ENCODE measurements at regions not wholly inside any gene's neighbourhood (a gene's known extent, or its start where the extent isn't known, plus 50 kb on each side); places are given as distances from the start of the nearest gene placed in this dataset.

GRCh38 chr10:128823201-128823600 is 643.8 kb upstream of the MGMT start:
- no peaks in the 10 kb centered on the region for H3K4me1 Mint-ChIP-seq
- H3K4me3 Mint-ChIP-seq, result no peak overlapping the region
- ChIA-PET CTCF (no interaction called here), POLR2A (no interaction called here)
- H3K36me3 Mint-ChIP-seq (ENCODE audit: low read depth), result no peaks in the 10 kb centered on the region
- DNase-seq, result no peak
- H3K9me3 Mint-ChIP-seq, result no peaks in the 10 kb centered on the region
- H3K27ac Mint-ChIP-seq, result no peak overlapping the region
- no peaks in the 10 kb centered on the region for H3K27me3 Mint-ChIP-seq

DNA sequence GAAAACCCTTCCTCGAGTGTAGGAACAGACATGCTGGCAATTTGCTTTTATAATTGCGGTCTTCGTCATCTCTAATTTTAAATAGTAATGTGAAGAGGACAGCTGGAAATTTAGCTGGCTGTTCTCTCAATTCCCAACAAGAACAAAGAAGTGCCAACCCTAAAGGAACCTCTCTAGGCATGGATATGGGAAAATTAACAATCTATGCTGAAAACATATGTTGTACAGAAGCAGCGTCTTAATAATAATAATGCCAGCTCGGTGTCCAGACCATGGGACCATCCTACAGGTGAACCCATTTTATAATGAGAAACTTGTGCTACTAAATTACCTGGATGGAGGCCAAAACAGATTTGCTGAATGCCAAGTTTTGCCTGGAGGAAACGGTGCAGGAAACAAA is 641.4 kb upstream of the MGMT start:
- ChIA-PET CTCF (no interaction called here), POLR2A (no interaction called here)
- Mint-ChIP-seq H3K9me3 (no peaks in the 10 kb centered on the region), H3K4me3 (no peak overlapping the region), H3K36me3 (ENCODE audit: low read depth) (no peaks in the 10 kb centered on the region), H3K27ac (no peak overlapping the region), H3K27me3 (no peaks in the 10 kb centered on the region), H3K4me1 (no peaks in the 10 kb centered on the region)
- no peak for DNase-seq

DNA sequence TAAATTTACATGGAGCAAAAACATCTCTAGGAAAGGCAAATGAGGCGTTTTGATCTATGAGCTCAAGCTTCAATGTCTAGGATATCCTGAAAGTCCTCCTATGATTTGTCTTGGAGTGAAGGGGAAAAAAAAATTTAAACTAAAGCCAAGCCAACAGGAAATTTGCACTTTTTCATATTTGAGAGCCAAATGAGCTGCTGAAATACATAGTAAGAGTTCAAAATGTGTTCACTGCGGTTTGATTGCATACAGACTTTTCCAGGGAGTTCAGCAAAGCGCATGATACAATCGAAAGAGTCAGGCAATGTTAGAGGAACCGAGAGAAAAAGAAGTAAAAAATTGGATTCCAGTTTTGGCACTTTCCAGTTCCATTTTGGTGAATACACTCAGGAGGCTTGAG is 633.4 kb upstream of the MGMT start:
- CTCF ChIA-PET, result no interaction called here
- Mint-ChIP-seq H3K9me3 (no peaks in the 10 kb centered on the region), H3K4me3 (no peak overlapping the region), H3K27ac (no peak overlapping the region), H3K27me3 (no peaks in the 10 kb centered on the region), H3K4me1 (no peaks in the 10 kb centered on the region), H3K36me3 (ENCODE audit: low read depth) (no peaks in the 10 kb centered on the region)
- POLR2A ChIA-PET, result no interaction called here
- DNase-seq, result no peak

- DNase-seq, result no peak
- Mint-ChIP-seq H3K36me3 (ENCODE audit: low read depth) (no peaks in the 10 kb centered on the region), H3K4me1 (no peaks in the 10 kb centered on the region), H3K9me3 (no peaks in the 10 kb centered on the region), H3K27me3 (no peaks in the 10 kb centered on the region), H3K27ac (no peak overlapping the region), H3K4me3 (no peak overlapping the region)
- ChIA-PET CTCF (no interaction called here), POLR2A (no interaction called here)
Measured at GRCh38 chr10:128835361-128835760, 631.7 kb upstream of the MGMT start.

- no peaks in the 10 kb centered on the region for H3K36me3 Mint-ChIP-seq (ENCODE audit: low read depth)
- CTCF ChIA-PET, result no interaction called here
- H3K27me3 Mint-ChIP-seq, result peaks cover 2% of the 10 kb centered on the region
- H3K4me3 Mint-ChIP-seq, result no peak overlapping the region
- H3K27ac Mint-ChIP-seq, result no peak overlapping the region
- POLR2A ChIA-PET, result no interaction called here
- no peaks in the 10 kb centered on the region for H3K9me3 Mint-ChIP-seq
- DNase-seq, result no peak
- no peaks in the 10 kb centered on the region for H3K4me1 Mint-ChIP-seq
Measured at GRCh38 chr10:128837478-128837877, 629.6 kb upstream of the MGMT start.

- H3K27ac Mint-ChIP-seq, result no peak overlapping the region
- no peaks in the 10 kb centered on the region for H3K36me3 Mint-ChIP-seq (ENCODE audit: low read depth)
- H3K9me3 Mint-ChIP-seq, result no peaks in the 10 kb centered on the region
- H3K4me1 Mint-ChIP-seq, result no peaks in the 10 kb centered on the region
- H3K27me3 Mint-ChIP-seq, result peaks cover 2% of the 10 kb centered on the region
- no peak overlapping the region for H3K4me3 Mint-ChIP-seq
- DNase-seq, result no peak
- POLR2A ChIA-PET, result no interaction called here
- CTCF ChIA-PET, result no interaction called here
Measured at GRCh38 chr10:128839134-128839533, 627.9 kb upstream of the MGMT start.

DNA sequence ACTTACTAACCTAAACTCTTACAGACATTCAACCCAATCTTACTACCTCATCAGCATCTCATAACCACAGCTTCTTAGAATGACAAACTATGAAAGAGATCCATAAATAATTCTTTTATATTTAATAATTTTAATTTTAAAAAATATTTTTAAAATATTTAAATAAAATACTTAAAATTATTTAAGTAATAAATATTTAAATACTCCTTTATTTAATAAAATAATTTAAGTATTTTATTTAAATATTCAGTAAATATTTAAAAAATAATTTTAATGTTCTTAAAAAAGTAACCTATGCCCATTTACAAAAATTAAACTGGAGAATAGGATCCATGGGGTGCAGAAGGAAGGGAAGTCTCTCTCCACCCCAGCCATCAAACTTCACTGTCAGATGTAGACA is 627.3 kb upstream of the MGMT start:
- no peak for DNase-seq
- POLR2A ChIA-PET, result no interaction called here
- CTCF ChIA-PET, result no interaction called here
- Mint-ChIP-seq H3K36me3 (ENCODE audit: low read depth) (no peaks in the 10 kb centered on the region), H3K4me3 (no peak overlapping the region), H3K27ac (no peak overlapping the region), H3K27me3 (peaks cover 2% of the 10 kb centered on the region), H3K9me3 (no peaks in the 10 kb centered on the region), H3K4me1 (no peaks in the 10 kb centered on the region)

GRCh38 chr10:128843972-128844371 is 623.1 kb upstream of the MGMT start:
- no peak for DNase-seq
- H3K27me3 Mint-ChIP-seq, result peaks cover 2% of the 10 kb centered on the region
- no peaks in the 10 kb centered on the region for H3K9me3 Mint-ChIP-seq
- ChIA-PET POLR2A (no interaction called here), CTCF (no interaction called here)
- no peaks in the 10 kb centered on the region for H3K4me1 Mint-ChIP-seq
- H3K36me3 Mint-ChIP-seq (ENCODE audit: low read depth), result no peaks in the 10 kb centered on the region
- no peak overlapping the region for H3K4me3 Mint-ChIP-seq
- H3K27ac Mint-ChIP-seq, result no peak overlapping the region

DNA sequence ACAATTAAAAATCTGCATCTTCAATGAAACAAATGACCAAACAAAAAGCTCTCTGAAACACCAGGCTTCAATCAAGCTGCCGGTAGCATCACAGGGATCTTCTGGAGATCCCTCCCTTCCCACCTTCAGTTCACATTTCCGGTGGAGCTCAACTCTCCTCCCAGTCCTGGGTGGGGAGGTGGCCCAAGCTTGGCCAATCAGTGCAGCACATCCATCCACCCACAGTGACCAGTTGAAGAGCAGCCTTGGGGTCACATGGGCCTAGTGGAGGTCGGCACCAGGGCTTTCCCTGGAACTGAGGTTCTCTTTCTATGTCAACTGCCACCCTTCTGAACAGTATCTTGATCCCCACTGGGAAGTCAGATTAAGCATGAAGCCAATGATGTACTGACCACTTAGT is 620.1 kb upstream of the MGMT start:
- no peak overlapping the region for H3K27ac Mint-ChIP-seq
- H3K27me3 Mint-ChIP-seq, result peaks cover 2% of the 10 kb centered on the region
- no peak for DNase-seq
- POLR2A ChIA-PET, result no interaction called here
- H3K4me1 Mint-ChIP-seq, result no peaks in the 10 kb centered on the region
- CTCF ChIA-PET, result no interaction called here
- no peaks in the 10 kb centered on the region for H3K36me3 Mint-ChIP-seq (ENCODE audit: low read depth)
- no peaks in the 10 kb centered on the region for H3K9me3 Mint-ChIP-seq
- no peak overlapping the region for H3K4me3 Mint-ChIP-seq

DNA sequence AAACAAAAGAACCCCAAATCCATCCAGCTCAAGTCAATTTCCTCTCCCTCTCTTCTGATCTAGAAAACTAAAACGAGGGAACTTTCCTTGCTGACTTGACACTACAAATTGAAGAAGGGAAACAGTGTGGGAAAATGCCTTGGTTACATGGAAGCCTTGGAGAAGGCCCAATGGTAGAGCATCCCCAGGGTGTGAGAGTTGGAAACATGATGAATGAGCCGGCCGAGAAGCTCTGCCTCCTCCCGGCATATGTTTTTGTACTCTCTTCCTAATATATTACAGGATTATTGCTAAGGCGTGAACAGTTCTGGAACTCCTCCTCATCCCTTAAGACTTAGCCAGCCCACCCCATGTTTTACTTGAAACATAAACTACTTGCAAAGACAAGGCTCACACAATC is 618.2 kb upstream of the MGMT start:
- Mint-ChIP-seq H3K4me3 (no peak overlapping the region), H3K36me3 (ENCODE audit: low read depth) (no peaks in the 10 kb centered on the region), H3K27ac (no peak overlapping the region), H3K4me1 (no peaks in the 10 kb centered on the region), H3K27me3 (no peaks in the 10 kb centered on the region), H3K9me3 (no peaks in the 10 kb centered on the region)
- DNase-seq, result no peak
- CTCF ChIA-PET, result no interaction called here
- POLR2A ChIA-PET, result no interaction called here

DNA sequence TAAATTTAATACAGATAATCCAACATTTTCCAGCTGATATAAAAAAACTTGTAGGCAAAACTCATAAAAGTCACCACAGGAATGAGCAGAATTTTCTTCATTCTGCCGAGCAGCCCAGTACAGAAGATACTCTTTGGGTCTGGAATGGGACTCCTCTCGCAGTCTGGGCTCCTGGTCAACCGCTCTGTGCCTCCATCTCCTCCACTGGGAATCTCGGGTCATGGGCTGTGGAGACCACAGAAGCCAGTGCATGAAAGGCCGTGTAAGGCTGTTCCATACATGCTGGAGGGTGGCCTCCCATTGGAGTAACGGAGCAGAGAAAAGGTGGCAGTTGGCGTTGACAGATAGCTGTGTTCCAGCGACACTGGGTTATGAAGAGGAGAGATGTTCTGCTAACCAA is 616.4 kb upstream of the MGMT start:
- DNase-seq, result no peak
- H3K27ac Mint-ChIP-seq, result no peak overlapping the region
- no peaks in the 10 kb centered on the region for H3K9me3 Mint-ChIP-seq
- CTCF ChIA-PET, result no interaction called here
- H3K4me3 Mint-ChIP-seq, result no peak overlapping the region
- POLR2A ChIA-PET, result no interaction called here
- no peaks in the 10 kb centered on the region for H3K27me3 Mint-ChIP-seq
- H3K4me1 Mint-ChIP-seq, result no peaks in the 10 kb centered on the region
- H3K36me3 Mint-ChIP-seq (ENCODE audit: low read depth), result no peaks in the 10 kb centered on the region

GRCh38 chr10:128851281-128851680 is 615.8 kb upstream of the MGMT start:
- POLR2A ChIA-PET, result no interaction called here

GRCh38 chr10:128851726-128852125 is 615.3 kb upstream of the MGMT start:
- ChIA-PET CTCF (no interaction called here), POLR2A (no interaction called here)
- H3K4me1 Mint-ChIP-seq, result no peaks in the 10 kb centered on the region
- no peaks in the 10 kb centered on the region for H3K27me3 Mint-ChIP-seq
- no peak overlapping the region for H3K27ac Mint-ChIP-seq
- no peaks in the 10 kb centered on the region for H3K9me3 Mint-ChIP-seq
- no peak for DNase-seq
- no peak overlapping the region for H3K4me3 Mint-ChIP-seq
- H3K36me3 Mint-ChIP-seq (ENCODE audit: low read depth), result no peaks in the 10 kb centered on the region

More at GRCh38 chr10:128851281-128851680, 615.8 kb upstream of the MGMT start:
- Mint-ChIP-seq H3K27me3 (no peaks in the 10 kb centered on the region), H3K36me3 (ENCODE audit: low read depth) (no peaks in the 10 kb centered on the region), H3K4me3 (no peak overlapping the region), H3K9me3 (no peaks in the 10 kb centered on the region), H3K4me1 (no peaks in the 10 kb centered on the region), H3K27ac (no peak overlapping the region)
- DNase-seq, result no peak
- CTCF ChIA-PET, result no interaction called here

GRCh38 chr10:128852449-128852848 is 614.6 kb upstream of the MGMT start:
- H3K36me3 Mint-ChIP-seq (ENCODE audit: low read depth), result no peaks in the 10 kb centered on the region
- H3K27ac Mint-ChIP-seq, result no peak overlapping the region
- no peak overlapping the region for H3K4me3 Mint-ChIP-seq
- ChIA-PET CTCF (no interaction called here), POLR2A (no interaction called here)
- no peaks in the 10 kb centered on the region for H3K9me3 Mint-ChIP-seq
- no peaks in the 10 kb centered on the region for H3K4me1 Mint-ChIP-seq
- no peak for DNase-seq
- H3K27me3 Mint-ChIP-seq, result no peaks in the 10 kb centered on the region

GRCh38 chr10:128852902-128853301 is 614.1 kb upstream of the MGMT start:
- CTCF ChIA-PET, result no interaction called here

More at GRCh38 chr10:128852902-128853301, 614.1 kb upstream of the MGMT start:
- DNase-seq, result no peak
- H3K4me3 Mint-ChIP-seq, result no peak overlapping the region
- H3K27me3 Mint-ChIP-seq, result no peaks in the 10 kb centered on the region
- no peak overlapping the region for H3K27ac Mint-ChIP-seq
- POLR2A ChIA-PET, result no interaction called here
- H3K4me1 Mint-ChIP-seq, result no peaks in the 10 kb centered on the region
- no peaks in the 10 kb centered on the region for H3K36me3 Mint-ChIP-seq (ENCODE audit: low read depth)
- H3K9me3 Mint-ChIP-seq, result no peaks in the 10 kb centered on the region
